Naive B cell (primary cell): ENCODE measurements at regions not wholly inside any gene's neighbourhood (a gene's known extent, or its start where the extent isn't known, plus 50 kb on each side); places are given as distances from the start of the nearest gene placed in this dataset.

Experiments used
- ATAC-seq, 2 donors: fragments of 150-1000 bp; cut with Tn5 transposase; 2 replicates each; pipeline ENCODE4 v1.10.0; 2021; ENCODE audit warnings: low read depth in 2 of 2, mild to moderate bottlenecking in 2 of 2, moderate library complexity in 2 of 2
- DNase-seq: peaks from one replicate; pipeline ENCODE4 v3.0.0; 2022
- H3K27ac Mint-ChIP-seq, 6 donors: one replicate each; pipeline ENCODE4 v1.8.0; 2020 to 2022; ENCODE audit warnings: mild to moderate bottlenecking in 6 of 6, mixed read lengths in 6 of 6, moderate library complexity in 5 of 6, inconsistent platforms in 2 of 6
- H3K27me3 Mint-ChIP-seq, 3 donors: one replicate each; pipeline ENCODE4 v1.8.0; 2021 to 2022; ENCODE audit warnings: mixed read lengths in 3 of 3, mild to moderate bottlenecking in 1 of 3
- H3K36me3 Mint-ChIP-seq, 2 donors: one replicate each; pipeline ENCODE4 v1.8.0; 2020 to 2022; ENCODE audit warnings: mixed read lengths in 2 of 2, inconsistent platforms in 1 of 2, mild to moderate bottlenecking in 1 of 2
- H3K4me1 Mint-ChIP-seq, 3 donors: one replicate each; pipeline ENCODE4 v1.8.0; 2020 to 2022; ENCODE audit warnings: mixed read lengths in 3 of 3, inconsistent platforms in 1 of 3, mild to moderate bottlenecking in 1 of 3, moderate library complexity in 1 of 3
- H3K4me3 Mint-ChIP-seq, 8 donors: one replicate each; pipeline ENCODE4 v1.8.0; 2020 to 2022; ENCODE audit warnings: mild to moderate bottlenecking in 8 of 8, mixed read lengths in 8 of 8, moderate library complexity in 8 of 8, inconsistent platforms in 2 of 8
- H3K9me3 Mint-ChIP-seq, 7 donors: one replicate each; pipeline ENCODE4 v1.8.0; 2020 to 2022; ENCODE audit warnings: mixed read lengths in 7 of 7, mild to moderate bottlenecking in 5 of 7, inconsistent platforms in 2 of 7, moderate library complexity in 1 of 7

GRCh38 chr2:44843641-44844310 lies 97.7 kb upstream of the SIX3 start:
- no peak overlapping the region for H3K27ac Mint-ChIP-seq
- no peak for DNase-seq
- peaks cover 0 to 4% (median 0%) of the 10 kb centered on the region in 7 donors for H3K9me3 Mint-ChIP-seq
- peaks cover 33 to 70% (median 47%) of the 10 kb centered on the region in 3 donors for H3K27me3 Mint-ChIP-seq
- H3K4me3 Mint-ChIP-seq, result no peak overlapping the region
- ATAC-seq, result no peak
- no peaks in the 10 kb centered on the region for H3K4me1 Mint-ChIP-seq
- peaks cover 6 to 9% of the 10 kb centered on the region in 2 donors for H3K36me3 Mint-ChIP-seq

GRCh38 chr2:44844651-44845270 lies 96.7 kb upstream of the SIX3 start:
- Mint-ChIP-seq H3K27ac (peak overlapping the region in 2 of 6 donors; percentile 54 to 61), H3K4me1 (no peaks in the 10 kb centered on the region), H3K4me3 (peak overlapping the region in 1 of 8 donors; percentile 30), H3K27me3 (peaks cover 37 to 71% (median 51%) of the 10 kb centered on the region in 3 donors), H3K36me3 (peaks cover 6 to 9% of the 10 kb centered on the region in 2 donors), H3K9me3 (peaks cover 0 to 4% (median 0%) of the 10 kb centered on the region in 7 donors)
- DNase-seq (no peak), ATAC-seq (no peak)

- ATAC-seq (no peak), DNase-seq (no peak)
- Mint-ChIP-seq H3K27ac (no peak overlapping the region), H3K27me3 (peaks cover 38 to 63% (median 49%) of the 10 kb centered on the region in 3 donors), H3K4me1 (no peaks in the 10 kb centered on the region), H3K9me3 (peaks cover 0 to 4% (median 0%) of the 10 kb centered on the region in 7 donors), H3K4me3 (no peak overlapping the region), H3K36me3 (peaks cover 6 to 9% of the 10 kb centered on the region in 2 donors)
Measured at GRCh38 chr2:44848026-44848425, 93.5 kb upstream of the SIX3 start.

- DNase-seq (no peak), ATAC-seq (no peak)
- peaks cover 0 to 9% of the 10 kb centered on the region in 2 donors for H3K36me3 Mint-ChIP-seq
- no peak overlapping the region for H3K4me3 Mint-ChIP-seq
- peaks cover 0 to 4% (median 0%) of the 10 kb centered on the region in 7 donors for H3K9me3 Mint-ChIP-seq
- H3K27me3 Mint-ChIP-seq, result peaks cover 28 to 50% (median 37%) of the 10 kb centered on the region in 3 donors
- no peak overlapping the region for H3K27ac Mint-ChIP-seq
- H3K4me1 Mint-ChIP-seq, result no peaks in the 10 kb centered on the region
Measured at GRCh38 chr2:44850016-44850415, 91.5 kb upstream of the SIX3 start.

- peaks cover 0 to 4% (median 3%) of the 10 kb centered on the region in 7 donors for H3K9me3 Mint-ChIP-seq
- no peak overlapping the region for H3K4me3 Mint-ChIP-seq
- DNase-seq, result no peak
- no peaks in the 10 kb centered on the region for H3K4me1 Mint-ChIP-seq
- H3K36me3 Mint-ChIP-seq, result peaks cover 0 to 9% of the 10 kb centered on the region in 2 donors
- peaks cover 29 to 54% (median 42%) of the 10 kb centered on the region in 3 donors for H3K27me3 Mint-ChIP-seq
- no peak for ATAC-seq
- H3K27ac Mint-ChIP-seq, result peak overlapping the region in 1 of 6 donors; percentile 4
Measured at GRCh38 chr2:44851518-44851917, 90.0 kb upstream of the SIX3 start.

- ATAC-seq (no peak), DNase-seq (no peak)
- H3K4me1 Mint-ChIP-seq, result no peaks in the 10 kb centered on the region
- peaks cover 0 to 4% (median 3%) of the 10 kb centered on the region in 7 donors for H3K9me3 Mint-ChIP-seq
- peaks cover 20 to 48% (median 40%) of the 10 kb centered on the region in 3 donors for H3K27me3 Mint-ChIP-seq
- H3K36me3 Mint-ChIP-seq, result peaks cover 0 to 9% of the 10 kb centered on the region in 2 donors
- H3K4me3 Mint-ChIP-seq, result no peak overlapping the region
- no peak overlapping the region for H3K27ac Mint-ChIP-seq
Measured at GRCh38 chr2:44852594-44852993, 88.9 kb upstream of the SIX3 start.

GRCh38 chr2:44859337-44859736 lies 82.2 kb upstream of the SIX3 start:
- no peak overlapping the region for H3K27ac Mint-ChIP-seq
- no peak for ATAC-seq
- peaks cover 10 to 25% (median 15%) of the 10 kb centered on the region in 7 donors for H3K9me3 Mint-ChIP-seq
- H3K4me3 Mint-ChIP-seq, result no peak overlapping the region
- no peak for DNase-seq
- no peaks in the 10 kb centered on the region for H3K4me1 Mint-ChIP-seq
- peaks cover 9 to 20% of the 10 kb centered on the region in 2 donors for H3K36me3 Mint-ChIP-seq
- peaks cover 32 to 62% (median 52%) of the 10 kb centered on the region in 3 donors for H3K27me3 Mint-ChIP-seq

- Mint-ChIP-seq H3K9me3 (peaks cover 0 to 2% (median 0%) of the 10 kb centered on the region in 7 donors), H3K27me3 (peaks cover 9 to 38% (median 37%) of the 10 kb centered on the region in 3 donors), H3K4me3 (no peak overlapping the region), H3K27ac (no peak overlapping the region), H3K36me3 (no peaks in the 10 kb centered on the region), H3K4me1 (no peaks in the 10 kb centered on the region)
- no peak for ATAC-seq
- DNase-seq, result no peak
Measured at GRCh38 chr2:44866152-44866551, 75.3 kb upstream of the SIX3 start.

GRCh38 chr2:44869761-44870160 lies 71.7 kb upstream of the SIX3 start:
- Mint-ChIP-seq H3K27me3 (peaks cover 29 to 45% (median 36%) of the 10 kb centered on the region in 3 donors), H3K36me3 (no peaks in the 10 kb centered on the region), H3K27ac (peak overlapping the region in 1 of 6 donors; percentile 76), H3K9me3 (peaks cover 0 to 14% (median 5%) of the 10 kb centered on the region in 7 donors), H3K4me3 (no peak overlapping the region), H3K4me1 (no peaks in the 10 kb centered on the region)
- ATAC-seq (no peak), DNase-seq (no peak)

GRCh38 chr2:44877417-44877816 lies 64.1 kb upstream of the SIX3 start:
- peaks cover 17 to 52% (median 43%) of the 10 kb centered on the region in 3 donors for H3K27me3 Mint-ChIP-seq
- H3K4me3 Mint-ChIP-seq, result no peak overlapping the region
- H3K36me3 Mint-ChIP-seq, result peaks cover 0 to 15% of the 10 kb centered on the region in 2 donors
- H3K27ac Mint-ChIP-seq, result no peak overlapping the region
- peaks cover 7 to 31% (median 19%) of the 10 kb centered on the region in 7 donors for H3K9me3 Mint-ChIP-seq
- ATAC-seq (no peak), DNase-seq (no peak)
- H3K4me1 Mint-ChIP-seq, result no peaks in the 10 kb centered on the region

- H3K27ac Mint-ChIP-seq, result no peak overlapping the region
- H3K36me3 Mint-ChIP-seq, result peaks cover 0 to 15% of the 10 kb centered on the region in 2 donors
- H3K4me1 Mint-ChIP-seq, result no peaks in the 10 kb centered on the region
- DNase-seq (no peak), ATAC-seq (no peak)
- peaks cover 7 to 19% (median 15%) of the 10 kb centered on the region in 7 donors for H3K9me3 Mint-ChIP-seq
- H3K27me3 Mint-ChIP-seq, result peaks cover 7 to 35% (median 32%) of the 10 kb centered on the region in 3 donors
- no peak overlapping the region for H3K4me3 Mint-ChIP-seq
Measured at GRCh38 chr2:44879269-44880124, 62.0 kb upstream of the SIX3 start.

GRCh38 chr2:44880125-44880483 lies 61.4 kb upstream of the SIX3 start:
- Mint-ChIP-seq H3K4me1 (no peaks in the 10 kb centered on the region), H3K27me3 (peaks cover 6 to 35% (median 31%) of the 10 kb centered on the region in 3 donors), H3K27ac (no peak overlapping the region), H3K9me3 (peaks cover 6 to 13% (median 12%) of the 10 kb centered on the region in 7 donors), H3K36me3 (peaks cover 0 to 13% of the 10 kb centered on the region in 2 donors), H3K4me3 (no peak overlapping the region)
- ATAC-seq (no peak), DNase-seq (no peak)

- Mint-ChIP-seq H3K27me3 (peaks cover 3 to 30% (median 27%) of the 10 kb centered on the region in 3 donors), H3K4me3 (no peak overlapping the region), H3K4me1 (no peaks in the 10 kb centered on the region), H3K27ac (no peak overlapping the region), H3K9me3 (peaks cover 0 to 2% (median 0%) of the 10 kb centered on the region in 7 donors), H3K36me3 (no peaks in the 10 kb centered on the region)
- DNase-seq (no peak), ATAC-seq (no peak)
Measured at GRCh38 chr2:44881856-44882255, 59.6 kb upstream of the SIX3 start.
